ENCODE measurements at regions not wholly inside any gene's neighbourhood (a gene's known extent, or its start where the extent isn't known, plus 50 kb on each side); places are given as distances from the start of the nearest gene placed in this dataset.
"Not testable (repeated sequence)": the region's sequence is repeated elsewhere in the genome, so short reads cannot be mapped to it uniquely, and the experiment has no call there.

GRCh38 chr12:131363393-131363792 is 347.5 kb upstream of the SFSWAP start:
- no peak for DNase-seq

GRCh38 chr12:131363841-131364495 is 346.9 kb upstream of the SFSWAP start:
- DNase-seq = no peak

DNA sequence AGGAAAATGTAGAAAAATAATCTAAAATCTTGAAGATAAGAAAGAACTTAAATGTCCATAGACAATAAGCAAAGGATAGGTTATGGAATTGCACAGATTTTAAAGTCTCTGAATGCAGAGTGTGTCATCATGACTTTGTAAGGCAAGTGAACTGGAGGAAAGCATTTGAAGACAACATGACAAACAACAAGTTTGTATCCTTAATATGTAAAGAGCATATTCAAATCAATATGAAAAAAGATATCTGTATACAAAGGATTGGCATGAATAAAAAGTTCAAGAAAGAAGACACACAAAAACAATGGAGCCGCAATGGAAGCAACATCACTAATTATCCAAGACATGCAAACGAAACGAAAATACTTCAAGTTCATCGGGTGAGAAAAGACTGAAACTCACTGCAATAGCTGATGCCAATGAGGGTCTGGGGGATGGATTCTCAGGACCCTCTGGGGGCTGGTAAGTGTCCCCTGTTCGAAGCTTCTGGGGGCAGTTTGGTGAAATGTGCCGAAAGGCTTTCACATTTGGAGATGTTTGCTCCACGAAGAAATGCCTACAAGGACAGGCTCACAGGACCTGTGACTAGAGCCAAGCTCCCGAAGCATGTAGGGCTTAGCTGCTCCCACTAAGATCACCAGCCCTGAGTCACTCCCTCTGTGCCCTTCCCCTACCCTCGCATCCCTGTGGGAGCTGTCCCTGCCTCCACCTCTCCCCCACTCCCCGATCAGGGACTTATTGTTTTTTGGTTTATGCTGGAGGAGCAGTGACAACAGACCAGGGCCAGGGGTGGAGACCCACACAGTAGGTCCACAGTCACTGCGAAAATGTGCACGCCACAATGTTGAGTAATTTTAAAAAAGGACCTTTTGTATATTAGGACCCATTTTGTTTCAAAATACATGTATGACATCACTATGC is 345.7 kb upstream of the SFSWAP start:
- DNase-seq = no peak

DNA sequence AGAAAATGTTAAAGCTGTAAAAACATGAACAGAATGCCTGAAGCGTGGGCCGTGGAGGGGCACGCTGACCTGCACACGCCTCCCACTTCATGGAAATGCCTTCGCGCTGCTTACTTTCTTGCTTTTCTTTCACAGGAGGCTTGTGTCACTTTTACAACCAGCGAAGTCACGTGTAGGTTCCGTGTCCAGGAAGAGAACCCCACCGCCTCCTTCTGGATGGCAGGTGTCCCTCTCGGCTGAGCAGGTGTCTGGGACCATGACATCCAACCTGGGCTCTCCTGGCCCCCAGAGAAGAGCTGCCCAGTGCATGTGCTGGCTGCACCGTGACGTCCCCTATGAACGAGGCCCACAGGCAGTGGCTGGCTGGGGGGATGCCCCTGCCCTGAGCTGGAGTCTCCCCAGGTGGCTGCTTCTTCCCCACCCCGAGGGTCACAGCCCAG is 345.0 kb upstream of the SFSWAP start:
- no peak for DNase-seq

DNA sequence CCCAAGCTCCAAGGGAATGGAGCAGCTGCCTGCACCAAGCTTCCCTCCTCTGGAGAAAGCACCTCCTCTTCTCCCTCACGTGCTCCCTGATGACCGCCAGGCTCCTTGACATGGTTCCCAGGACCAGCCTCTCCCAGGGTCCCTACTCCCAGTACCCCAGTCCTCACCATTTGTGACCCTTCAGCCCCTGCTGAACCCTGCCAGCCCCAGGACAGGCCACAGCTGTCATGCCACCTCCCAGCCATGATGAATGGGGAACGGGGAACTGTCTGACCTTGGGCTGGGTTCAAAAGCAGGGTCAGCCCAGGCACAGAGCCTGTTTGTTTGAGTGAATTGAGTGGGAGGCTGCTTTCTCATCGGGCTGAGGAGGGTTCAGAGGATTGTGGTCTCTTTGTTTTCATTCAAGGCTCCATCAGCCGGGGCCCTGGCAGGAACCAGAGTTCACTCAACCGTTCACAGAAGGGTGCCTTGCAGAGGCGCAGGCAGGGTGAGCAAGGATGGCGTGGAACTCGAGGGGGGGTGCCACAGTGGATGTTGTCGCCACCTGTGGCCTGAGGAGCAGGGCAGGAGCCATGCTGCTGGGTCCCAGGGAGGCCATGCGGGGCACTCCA is 344.5 kb upstream of the SFSWAP start:
- DNase-seq = no peak

DNA sequence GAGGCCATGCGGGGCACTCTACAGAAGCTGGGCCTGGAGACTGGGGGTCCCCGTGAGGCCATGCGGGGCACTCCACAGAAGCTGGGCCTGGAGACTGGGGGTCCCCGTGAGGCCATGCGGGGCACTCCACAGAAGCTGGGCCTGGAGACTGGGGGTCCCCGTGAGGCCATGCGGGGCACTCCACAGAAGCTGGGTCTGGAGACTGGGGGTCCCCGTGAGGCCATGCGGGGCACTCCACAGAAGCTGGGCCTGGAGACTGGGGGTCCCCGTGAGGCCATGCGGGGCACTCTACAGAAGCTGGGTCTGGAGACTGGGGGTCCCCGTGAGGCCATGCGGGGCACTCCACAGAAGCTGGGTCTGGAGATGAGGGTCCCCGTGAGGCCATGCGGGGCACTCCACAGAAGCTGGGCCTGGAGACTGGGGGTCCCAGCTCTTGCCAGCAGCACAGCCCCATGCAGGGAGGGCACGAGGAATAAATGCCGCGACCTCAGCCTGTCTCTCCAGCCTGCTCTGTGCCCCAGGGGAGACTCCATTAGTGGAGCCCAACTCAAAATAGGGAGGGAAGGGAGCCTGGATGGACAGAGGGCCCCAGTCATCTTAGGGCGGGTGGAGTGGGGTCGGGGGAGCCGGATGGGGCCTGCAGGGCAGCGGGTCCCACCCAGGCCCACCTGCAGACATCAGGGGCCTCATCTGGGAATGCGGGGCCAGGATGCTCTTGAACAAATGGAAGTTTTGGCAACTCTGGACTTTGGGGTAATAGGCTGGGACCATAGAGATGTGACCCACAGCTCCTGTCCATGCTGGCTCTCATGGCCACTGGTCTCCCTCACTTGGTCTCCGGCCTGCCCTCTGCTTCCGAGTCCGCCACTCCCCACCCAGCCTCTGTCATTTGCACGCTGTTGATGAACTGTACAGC is 343.6 kb upstream of the SFSWAP start:
- DNase-seq = not testable (repeated sequence)

DNA sequence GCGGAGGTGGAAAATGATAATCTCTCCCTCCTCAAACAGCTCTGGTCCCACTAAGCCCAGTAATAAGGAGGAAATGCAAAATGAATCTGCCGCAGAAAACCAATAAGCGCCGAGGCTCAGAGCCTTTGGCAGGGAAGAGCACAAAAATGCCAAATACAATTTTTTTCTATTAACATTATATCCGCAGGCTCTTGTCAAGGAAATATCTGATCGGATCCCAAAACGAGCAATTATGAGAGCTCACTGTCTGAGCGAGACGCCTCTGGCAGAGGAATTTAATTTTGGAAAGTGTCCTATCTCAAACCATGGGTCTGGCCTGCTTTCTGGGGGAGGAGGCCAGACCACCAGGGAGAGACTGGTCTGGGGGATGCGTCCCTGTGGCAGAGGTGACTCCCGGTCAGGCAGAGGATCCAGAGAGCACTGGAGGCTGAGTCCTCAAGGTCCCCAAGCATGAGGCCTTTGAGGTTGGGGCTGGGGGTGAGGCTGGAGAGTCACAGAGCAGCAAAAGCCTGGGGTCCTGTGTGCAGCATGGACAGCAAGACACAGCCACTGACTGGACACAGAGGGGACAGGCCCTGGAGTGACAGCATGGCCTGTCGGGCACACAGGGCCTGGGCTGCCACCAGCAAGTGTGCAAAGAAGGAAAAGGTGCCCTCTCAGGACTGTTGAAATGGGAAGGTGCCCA is 342.8 kb upstream of the SFSWAP start:
- DNase-seq = no peak

DNA sequence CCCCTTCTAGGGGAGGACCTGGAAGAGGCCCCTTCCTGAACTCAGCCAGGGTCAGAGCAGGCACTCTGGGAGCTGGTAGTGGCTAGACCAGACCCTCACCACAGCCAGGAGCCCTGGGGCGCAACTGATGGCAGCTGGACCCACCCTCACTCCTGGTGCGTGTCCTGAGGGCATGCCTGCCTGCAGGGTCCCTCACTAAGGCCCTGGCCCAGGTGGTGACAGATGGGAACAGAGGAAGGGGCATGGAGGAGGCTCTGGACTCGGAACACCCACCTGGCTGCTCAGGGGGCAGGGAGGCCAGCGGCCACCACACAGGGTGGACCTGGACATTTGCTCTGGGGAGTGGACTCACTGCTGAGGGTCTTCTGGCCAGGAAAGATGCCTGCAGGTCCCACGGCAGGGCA is 342.2 kb upstream of the SFSWAP start:
- DNase-seq = no peak

- no peak for DNase-seq
These were observed 341.6 kb upstream of the SFSWAP start for GRCh38 chr12:131369094-131369845.

GRCh38 chr12:131370321-131370720 is 340.6 kb upstream of the SFSWAP start:
- no peak for DNase-seq

GRCh38 chr12:131370791-131371347 is 340.0 kb upstream of the SFSWAP start:
- no peak for DNase-seq

GRCh38 chr12:131371401-131372170 is 339.3 kb upstream of the SFSWAP start:
- no peak for DNase-seq

DNA sequence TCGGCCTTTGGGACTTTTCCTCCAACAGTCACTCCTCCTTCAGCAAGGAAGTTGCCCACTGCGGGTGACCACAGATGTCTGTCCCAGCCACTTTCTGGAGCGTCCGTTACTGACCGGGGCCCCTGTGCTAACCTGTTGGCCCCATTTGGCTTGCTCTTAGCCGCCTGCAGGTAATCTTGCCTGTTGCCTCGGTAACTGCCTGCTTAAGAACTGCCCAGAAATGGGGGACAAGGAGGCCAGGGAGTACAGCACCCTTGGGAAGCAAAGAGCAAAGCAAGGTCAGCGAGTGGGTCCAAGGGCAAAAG is 338.8 kb upstream of the SFSWAP start:
- DNase-seq = no peak

- no peak for DNase-seq
These were observed 338.1 kb upstream of the SFSWAP start for GRCh38 chr12:131372706-131373195.

GRCh38 chr12:131375261-131375971 is 335.5 kb upstream of the SFSWAP start:
- no peak for DNase-seq

- no peak for DNase-seq
These were observed 334.9 kb upstream of the SFSWAP start for GRCh38 chr12:131375972-131376345.

GRCh38 chr12:131378176-131378842 is 332.6 kb upstream of the SFSWAP start:
- no peak for DNase-seq

Data from skin of body (tissue), 1 donor.